ENCODE measurements at regions not wholly inside any gene's neighbourhood (a gene's known extent, or its start where the extent isn't known, plus 50 kb on each side); places are given as distances from the start of the nearest gene placed in this dataset.
"Not testable (repeated sequence)": the region's sequence is repeated elsewhere in the genome, so short reads cannot be mapped to it uniquely, and the experiment has no call there.

GRCh38 chr9:135295551-135296300, 183.9 kb upstream of the PPP1R26 start:
- DNase-seq (ENCODE audit: low read depth) = no peak

- DNase-seq (ENCODE audit: low read depth) = no peak
Observed at GRCh38 chr9:135296735-135297455, 182.7 kb upstream of the PPP1R26 start.

GRCh38 chr9:135297456-135298075, 182.0 kb upstream of the PPP1R26 start:
- no peak for DNase-seq (ENCODE audit: low read depth)

GRCh38 chr9:135299239-135299590, 180.4 kb upstream of the PPP1R26 start:
- DNase-seq (ENCODE audit: low read depth) = no peak

GRCh38 chr9:135299651-135300345, 179.8 kb upstream of the PPP1R26 start:
- no peak for DNase-seq (ENCODE audit: low read depth)

- DNase-seq (ENCODE audit: low read depth) = no peak
Observed at GRCh38 chr9:135300346-135301141, 179.0 kb upstream of the PPP1R26 start.

- no peak for DNase-seq (ENCODE audit: low read depth)
Observed at GRCh38 chr9:135301271-135302263, 178.0 kb upstream of the PPP1R26 start.

GRCh38 chr9:135302329-135303279, 177.0 kb upstream of the PPP1R26 start:
- no peak for DNase-seq (ENCODE audit: low read depth)

- DNase-seq (ENCODE audit: low read depth) = no peak
Observed at GRCh38 chr9:135303280-135303647, 176.3 kb upstream of the PPP1R26 start.

- no peak for DNase-seq (ENCODE audit: low read depth)
Observed at GRCh38 chr9:135303865-135304499, 175.6 kb upstream of the PPP1R26 start.

GRCh38 chr9:135304886-135305285, 174.7 kb upstream of the PPP1R26 start:
- DNase-seq (ENCODE audit: low read depth) = no peak

GRCh38 chr9:135305546-135306180, 173.9 kb upstream of the PPP1R26 start:
- DNase-seq (ENCODE audit: low read depth) = no peak

- no peak for DNase-seq (ENCODE audit: low read depth)
Observed at GRCh38 chr9:135306699-135307098, 172.9 kb upstream of the PPP1R26 start.

- no peak for DNase-seq (ENCODE audit: low read depth)
Observed at GRCh38 chr9:135307300-135307699, 172.3 kb upstream of the PPP1R26 start.

- not testable (repeated sequence) for DNase-seq (ENCODE audit: low read depth)
Observed at GRCh38 chr9:135307919-135308318, 171.7 kb upstream of the PPP1R26 start.

GRCh38 chr9:135308821-135309762, 170.5 kb upstream of the PPP1R26 start:
- DNase-seq (ENCODE audit: low read depth) = no peak

GRCh38 chr9:135309763-135310125, 169.8 kb upstream of the PPP1R26 start:
- DNase-seq (ENCODE audit: low read depth) = no peak
